ENCODE measurements at regions not wholly inside any gene's neighbourhood (a gene's known extent, or its start where the extent isn't known, plus 50 kb on each side); places are given as distances from the start of the nearest gene placed in this dataset.
"Not testable (repeated sequence)": the region's sequence is repeated elsewhere in the genome, so short reads cannot be mapped to it uniquely, and the experiment has no call there.

- H3K23ac ChIP-seq (ENCODE audit: low read depth, low read length, poor library complexity): no peak overlapping the region
- no peak overlapping the region for H2BK12ac ChIP-seq (ENCODE audit: low read length)
- H3K27ac ChIP-seq (replicated peaks; ENCODE audit: low read length): no peak overlapping the region
- no peak overlapping the region for H2BK120ac ChIP-seq (ENCODE audit: low read depth, low read length)
- peaks cover 0 to 17% (median 0%) of the 10 kb centered on the region in 3 experiments for H3K27me3 ChIP-seq (ENCODE audit: control insufficient read depth in 3 of 3, insufficient read depth in 3 of 3, low read depth in 1 of 3, low read length in 3 of 3)
- no peak overlapping the region for H4K91ac ChIP-seq (ENCODE audit: low read depth, low read length, poor library complexity)
- H3K9ac ChIP-seq (ENCODE audit: low read depth, low read length, poor library complexity): no peak overlapping the region
- no peak overlapping the region for H3K4ac ChIP-seq (ENCODE audit: low read length)
- no peak overlapping the region for H2BK15ac ChIP-seq (ENCODE audit: low read length)
- H4K8ac ChIP-seq (ENCODE audit: low read depth, low read length): no peak overlapping the region
- no peak overlapping the region for H3K4me3 ChIP-seq (ENCODE audit: low read length in 2 of 2)
- H3K79me1 ChIP-seq (ENCODE audit: low read depth, low read length): no peaks in the 10 kb centered on the region
- no peak overlapping the region for H3K4me2 ChIP-seq (ENCODE audit: insufficient read depth, low read length, poor library complexity, severe bottlenecking)
- peaks cover 0 to 3% of the 10 kb centered on the region in 2 donors for H3K9me3 ChIP-seq (replicated peaks in 1 of 2; ENCODE audit: control insufficient read depth in 2 of 2, insufficient read depth in 1 of 2, low read depth in 1 of 2, low read length in 2 of 2)
- no peak for DNase-seq (ENCODE audit: low spot score)
- H3K18ac ChIP-seq (ENCODE audit: low read length): no peak overlapping the region
- H2AK5ac ChIP-seq (ENCODE audit: low read depth, low read length): no peak overlapping the region
- no peak overlapping the region for H2AFZ ChIP-seq (ENCODE audit: low read length)
- H3K14ac ChIP-seq (ENCODE audit: low read length): no peak overlapping the region
- no CpG with 5 or more reads among the region's 7 CpGs for WGBS, 2 donors (ENCODE audit: extremely low coverage in 2 of 2, insufficient read length in 2 of 2, insufficient replicate concordance in 1 of 2)
- peaks cover 0 to 6% of the 10 kb centered on the region in 2 donors for H3K4me1 ChIP-seq (ENCODE audit: control insufficient read depth in 2 of 2, insufficient read depth in 1 of 2, low read depth in 1 of 2, low read length in 2 of 2)
- H2BK5ac ChIP-seq (ENCODE audit: low read length): no peak overlapping the region
- no peaks in the 10 kb centered on the region for H3K36me3 ChIP-seq (replicated peaks in 1 of 2; ENCODE audit: control insufficient read depth in 2 of 2, insufficient read depth in 2 of 2, low read length in 2 of 2)
Observed at GRCh38 chr20:50447817-50448216, 62.4 kb upstream of the PTPN1 start.

DNA sequence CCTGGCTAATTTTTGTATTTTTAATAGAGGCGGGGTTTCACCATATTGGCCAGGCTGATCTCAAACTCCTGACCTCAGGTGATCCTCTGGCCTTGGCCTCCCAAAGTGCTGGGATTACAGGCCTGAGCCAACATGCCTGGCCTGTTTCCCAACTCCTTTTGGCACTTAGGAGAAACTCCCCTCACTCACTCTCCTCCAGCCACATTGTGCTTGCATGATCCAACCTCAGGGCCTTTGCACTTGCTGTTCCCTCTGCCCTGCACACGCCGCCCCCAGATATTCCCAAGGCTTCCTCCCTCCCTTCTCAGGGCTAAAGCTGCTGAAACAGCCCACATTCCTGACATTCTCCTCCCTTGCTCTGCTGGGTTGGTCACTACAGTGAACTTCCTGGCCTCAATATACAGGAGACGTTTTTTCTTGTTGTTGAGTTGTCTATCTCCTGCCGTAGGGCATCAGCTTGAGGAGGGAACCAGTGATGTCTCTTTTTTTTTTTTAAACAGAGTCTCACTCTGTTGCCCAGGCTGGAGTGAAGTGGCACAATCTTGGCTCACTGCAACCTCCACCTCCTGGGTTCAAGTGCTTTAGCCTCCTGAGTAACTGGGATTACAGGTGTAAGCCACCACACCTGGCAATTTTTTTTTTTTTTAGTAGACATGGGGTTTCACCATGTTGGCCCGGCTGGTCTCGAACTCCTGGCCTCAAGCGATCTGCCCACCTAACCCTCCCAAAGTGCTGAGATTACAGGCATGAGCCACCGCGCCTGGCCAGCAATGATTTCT, 61.4 kb upstream of the PTPN1 start:
- not testable (repeated sequence) for H2BK120ac ChIP-seq (ENCODE audit: low read depth, low read length); H2BK5ac ChIP-seq (ENCODE audit: low read length); H3K4me3 ChIP-seq (ENCODE audit: low read length in 2 of 2); H3K9ac ChIP-seq (ENCODE audit: low read depth, low read length, poor library complexity); H3K27ac ChIP-seq (replicated peaks; ENCODE audit: low read length); H3K23ac ChIP-seq (ENCODE audit: low read depth, low read length, poor library complexity); H4K91ac ChIP-seq (ENCODE audit: low read depth, low read length, poor library complexity); H3K4ac ChIP-seq (ENCODE audit: low read length); H2BK12ac ChIP-seq (ENCODE audit: low read length); H2BK15ac ChIP-seq (ENCODE audit: low read length); H3K14ac ChIP-seq (ENCODE audit: low read length); H3K36me3 ChIP-seq (replicated peaks in 1 of 2; ENCODE audit: control insufficient read depth in 2 of 2, insufficient read depth in 2 of 2, low read length in 2 of 2); H2AK5ac ChIP-seq (ENCODE audit: low read depth, low read length); H3K9me3 ChIP-seq (replicated peaks in 1 of 2; ENCODE audit: control insufficient read depth in 2 of 2, insufficient read depth in 1 of 2, low read depth in 1 of 2, low read length in 2 of 2); DNase-seq (ENCODE audit: low spot score); H3K4me1 ChIP-seq (ENCODE audit: control insufficient read depth in 2 of 2, insufficient read depth in 1 of 2, low read depth in 1 of 2, low read length in 2 of 2); H2AFZ ChIP-seq (ENCODE audit: low read length); H4K8ac ChIP-seq (ENCODE audit: low read depth, low read length); H3K4me2 ChIP-seq (ENCODE audit: insufficient read depth, low read length, poor library complexity, severe bottlenecking); H3K18ac ChIP-seq (ENCODE audit: low read length); H3K79me1 ChIP-seq (ENCODE audit: low read depth, low read length)
- WGBS, 2 donors (ENCODE audit: extremely low coverage in 2 of 2, insufficient read length in 2 of 2, insufficient replicate concordance in 1 of 2): no CpG with 5 or more reads among the region's 10 CpGs
- peaks cover 0 to 24% (median 0%) of the 10 kb centered on the region in 3 experiments for H3K27me3 ChIP-seq (ENCODE audit: control insufficient read depth in 3 of 3, insufficient read depth in 3 of 3, low read depth in 1 of 3, low read length in 3 of 3)

- no CpG with 5 or more reads among the region's 9 CpGs for WGBS, 2 donors (ENCODE audit: extremely low coverage in 2 of 2, insufficient read length in 2 of 2, insufficient replicate concordance in 1 of 2)
- H2BK120ac ChIP-seq (ENCODE audit: low read depth, low read length): no peak overlapping the region
- no peak overlapping the region for H3K4me2 ChIP-seq (ENCODE audit: insufficient read depth, low read length, poor library complexity, severe bottlenecking)
- no peak overlapping the region for H2BK5ac ChIP-seq (ENCODE audit: low read length)
- DNase-seq (ENCODE audit: low spot score): no peak
- no peak overlapping the region for H3K14ac ChIP-seq (ENCODE audit: low read length)
- no peak overlapping the region for H3K4me3 ChIP-seq (ENCODE audit: low read length in 2 of 2)
- H3K27me3 ChIP-seq (ENCODE audit: control insufficient read depth in 3 of 3, insufficient read depth in 3 of 3, low read depth in 1 of 3, low read length in 3 of 3): peaks cover 0 to 25% (median 0%) of the 10 kb centered on the region in 3 experiments
- no peak overlapping the region for H2AK5ac ChIP-seq (ENCODE audit: low read depth, low read length)
- no peak overlapping the region for H2BK15ac ChIP-seq (ENCODE audit: low read length)
- peaks cover 0 to 6% of the 10 kb centered on the region in 2 donors for H3K4me1 ChIP-seq (ENCODE audit: control insufficient read depth in 2 of 2, insufficient read depth in 1 of 2, low read depth in 1 of 2, low read length in 2 of 2)
- H3K36me3 ChIP-seq (replicated peaks in 1 of 2; ENCODE audit: control insufficient read depth in 2 of 2, insufficient read depth in 2 of 2, low read length in 2 of 2): no peaks in the 10 kb centered on the region
- no peak overlapping the region for H4K91ac ChIP-seq (ENCODE audit: low read depth, low read length, poor library complexity)
- no peak overlapping the region for H2BK12ac ChIP-seq (ENCODE audit: low read length)
- H3K27ac ChIP-seq (replicated peaks; ENCODE audit: low read length): no peak overlapping the region
- H3K23ac ChIP-seq (ENCODE audit: low read depth, low read length, poor library complexity): no peak overlapping the region
- peaks cover 0 to 3% of the 10 kb centered on the region in 2 donors for H3K9me3 ChIP-seq (replicated peaks in 1 of 2; ENCODE audit: control insufficient read depth in 2 of 2, insufficient read depth in 1 of 2, low read depth in 1 of 2, low read length in 2 of 2)
- no peak overlapping the region for H3K4ac ChIP-seq (ENCODE audit: low read length)
- H2AFZ ChIP-seq (ENCODE audit: low read length): peak overlapping the region; percentile 5
- no peak overlapping the region for H3K9ac ChIP-seq (ENCODE audit: low read depth, low read length, poor library complexity)
- H4K8ac ChIP-seq (ENCODE audit: low read depth, low read length): no peak overlapping the region
- H3K18ac ChIP-seq (ENCODE audit: low read length): no peak overlapping the region
- H3K79me1 ChIP-seq (ENCODE audit: low read depth, low read length): no peaks in the 10 kb centered on the region
Observed at GRCh38 chr20:50449738-50450492, 60.3 kb upstream of the PTPN1 start.

DNA sequence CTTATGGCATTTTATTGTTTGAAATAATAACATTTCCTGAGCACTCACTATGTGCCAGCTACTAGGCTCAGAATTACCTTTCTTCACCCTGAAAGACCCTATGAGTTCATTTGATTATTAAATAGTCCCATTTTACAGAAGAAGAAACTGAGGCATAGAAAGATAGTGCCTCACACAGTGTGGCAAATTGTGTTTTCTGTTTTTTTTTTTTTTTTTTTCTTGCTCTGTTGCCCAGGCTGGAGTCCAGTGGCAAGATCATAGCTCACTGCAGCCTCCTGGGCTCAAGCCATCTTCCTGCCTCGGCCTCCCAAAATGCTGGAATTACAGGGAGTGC, 59.7 kb upstream of the PTPN1 start:
- Histone ChIP-seq H3K27me3 (ENCODE audit: control insufficient read depth in 3 of 3, insufficient read depth in 3 of 3, low read depth in 1 of 3, low read length in 3 of 3) (peaks cover 0 to 25% (median 0%) of the 10 kb centered on the region in 3 experiments), H4K91ac (ENCODE audit: low read depth, low read length, poor library complexity) (no peak overlapping the region), H3K23ac (ENCODE audit: low read depth, low read length, poor library complexity) (no peak overlapping the region), H3K14ac (ENCODE audit: low read length) (no peak overlapping the region), H2BK120ac (ENCODE audit: low read depth, low read length) (no peak overlapping the region), H3K4me1 (ENCODE audit: control insufficient read depth in 2 of 2, insufficient read depth in 1 of 2, low read depth in 1 of 2, low read length in 2 of 2) (peaks cover 0 to 6% of the 10 kb centered on the region in 2 donors), H2AK5ac (ENCODE audit: low read depth, low read length) (no peak overlapping the region), H4K8ac (ENCODE audit: low read depth, low read length) (no peak overlapping the region), H3K18ac (ENCODE audit: low read length) (no peak overlapping the region), H3K79me1 (ENCODE audit: low read depth, low read length) (no peaks in the 10 kb centered on the region), H2BK15ac (ENCODE audit: low read length) (no peak overlapping the region), H2BK5ac (ENCODE audit: low read length) (no peak overlapping the region), H2AFZ (ENCODE audit: low read length) (no peak overlapping the region), H3K9ac (ENCODE audit: low read depth, low read length, poor library complexity) (no peak overlapping the region), H3K4me2 (ENCODE audit: insufficient read depth, low read length, poor library complexity, severe bottlenecking) (no peak overlapping the region), H3K4me3 (ENCODE audit: low read length in 2 of 2) (no peak overlapping the region), H2BK12ac (ENCODE audit: low read length) (no peak overlapping the region), H3K27ac (replicated peaks; ENCODE audit: low read length) (no peak overlapping the region), H3K4ac (ENCODE audit: low read length) (no peak overlapping the region), H3K36me3 (replicated peaks in 1 of 2; ENCODE audit: control insufficient read depth in 2 of 2, insufficient read depth in 2 of 2, low read length in 2 of 2) (no peaks in the 10 kb centered on the region), H3K9me3 (replicated peaks in 1 of 2; ENCODE audit: control insufficient read depth in 2 of 2, insufficient read depth in 1 of 2, low read depth in 1 of 2, low read length in 2 of 2) (peaks cover 0 to 3% of the 10 kb centered on the region in 2 donors)
- WGBS, 2 donors (ENCODE audit: extremely low coverage in 2 of 2, insufficient read length in 2 of 2, insufficient replicate concordance in 1 of 2): no CpG with 5 or more reads among the region's 1 CpG
- DNase-seq (ENCODE audit: low spot score): no peak

Data from neuronal stem cell (in vitro differentiated cells).